Fibroblast of villous mesenchyme (primary cell): ENCODE measurements at regions not wholly inside any gene's neighbourhood (a gene's known extent, or its start where the extent isn't known, plus 50 kb on each side); places are given as distances from the start of the nearest gene placed in this dataset.
A peak's percentile ranks its signal among the peaks of the same experiment; 100 is the strongest.

Experiments used
- DNase-seq: peaks from one replicate; pipeline ENCODE4 v3.0.0-alpha.2; 2010; ENCODE audit warnings: low read depth
- H3K4me3 ChIP-seq: 2 replicates; pipeline ENCODE4 v1.5.1; 2011; ENCODE audit warnings: low read depth, mild to moderate bottlenecking, low read length
- TF ChIP-seq, protein P1 (sequence below): IDR thresholded peaks from 2 replicates; pipeline ENCODE4 v1.5.1; 2012; ENCODE audit warnings: low read depth, mild to moderate bottlenecking, low read length; ENCODE audit not compliant: insufficient read depth

GRCh38 chr12:114888448-114888847 lies 204.5 kb upstream of the TBX3 start:
- TF ChIP-seq, protein P1, sequence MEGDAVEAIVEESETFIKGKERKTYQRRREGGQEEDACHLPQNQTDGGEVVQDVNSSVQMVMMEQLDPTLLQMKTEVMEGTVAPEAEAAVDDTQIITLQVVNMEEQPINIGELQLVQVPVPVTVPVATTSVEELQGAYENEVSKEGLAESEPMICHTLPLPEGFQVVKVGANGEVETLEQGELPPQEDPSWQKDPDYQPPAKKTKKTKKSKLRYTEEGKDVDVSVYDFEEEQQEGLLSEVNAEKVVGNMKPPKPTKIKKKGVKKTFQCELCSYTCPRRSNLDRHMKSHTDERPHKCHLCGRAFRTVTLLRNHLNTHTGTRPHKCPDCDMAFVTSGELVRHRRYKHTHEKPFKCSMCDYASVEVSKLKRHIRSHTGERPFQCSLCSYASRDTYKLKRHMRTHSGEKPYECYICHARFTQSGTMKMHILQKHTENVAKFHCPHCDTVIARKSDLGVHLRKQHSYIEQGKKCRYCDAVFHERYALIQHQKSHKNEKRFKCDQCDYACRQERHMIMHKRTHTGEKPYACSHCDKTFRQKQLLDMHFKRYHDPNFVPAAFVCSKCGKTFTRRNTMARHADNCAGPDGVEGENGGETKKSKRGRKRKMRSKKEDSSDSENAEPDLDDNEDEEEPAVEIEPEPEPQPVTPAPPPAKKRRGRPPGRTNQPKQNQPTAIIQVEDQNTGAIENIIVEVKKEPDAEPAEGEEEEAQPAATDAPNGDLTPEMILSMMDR: no peak
- peak; percentile 22 for DNase-seq
- H3K4me3 ChIP-seq: no peak overlapping the region

DNA sequence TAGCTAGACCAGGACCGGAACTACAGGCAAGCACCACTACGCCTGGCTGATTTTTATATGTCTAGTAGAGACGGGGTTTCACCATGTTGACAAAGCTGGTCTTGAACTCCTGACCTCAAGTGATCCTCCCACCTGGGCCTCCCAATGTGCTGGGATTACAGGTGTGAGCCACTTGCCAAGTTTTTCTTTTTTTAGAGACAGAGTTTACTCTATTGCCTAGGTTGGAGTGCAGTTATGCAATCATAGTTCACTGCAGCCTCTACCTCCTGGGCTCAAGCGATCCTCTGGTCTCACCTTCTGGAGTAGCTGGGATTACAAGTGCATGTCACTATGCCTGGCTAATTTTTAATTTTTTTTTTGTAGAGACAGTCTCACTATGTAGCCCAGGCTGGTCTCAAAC lies 201.5 kb upstream of the TBX3 start:
- H3K4me3 ChIP-seq: no peak overlapping the region
- DNase-seq: no peak
- TF ChIP-seq, protein P1: no peak

DNA sequence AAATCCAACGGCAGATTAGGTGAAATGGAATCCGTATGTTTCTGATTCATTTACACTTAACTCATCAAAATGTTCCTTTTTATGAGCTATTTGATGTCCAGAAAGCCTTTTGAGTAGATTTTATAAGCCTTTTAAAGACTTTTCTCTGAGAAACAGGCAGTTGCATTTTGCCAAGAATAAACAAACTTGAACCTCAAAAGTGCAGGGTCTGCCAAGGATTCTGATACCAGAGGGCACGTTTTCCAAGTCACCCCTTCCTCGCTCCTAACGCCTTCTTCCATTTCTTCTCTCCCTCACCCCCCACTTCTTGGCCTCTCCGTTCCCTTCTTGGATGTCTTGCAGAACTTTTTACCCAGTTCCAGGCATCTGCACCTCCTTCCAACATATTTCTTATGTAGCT lies 200.6 kb upstream of the TBX3 start:
- no peak overlapping the region for H3K4me3 ChIP-seq
- peak; percentile 34 for DNase-seq
- TF ChIP-seq, protein P1: no peak

DNA sequence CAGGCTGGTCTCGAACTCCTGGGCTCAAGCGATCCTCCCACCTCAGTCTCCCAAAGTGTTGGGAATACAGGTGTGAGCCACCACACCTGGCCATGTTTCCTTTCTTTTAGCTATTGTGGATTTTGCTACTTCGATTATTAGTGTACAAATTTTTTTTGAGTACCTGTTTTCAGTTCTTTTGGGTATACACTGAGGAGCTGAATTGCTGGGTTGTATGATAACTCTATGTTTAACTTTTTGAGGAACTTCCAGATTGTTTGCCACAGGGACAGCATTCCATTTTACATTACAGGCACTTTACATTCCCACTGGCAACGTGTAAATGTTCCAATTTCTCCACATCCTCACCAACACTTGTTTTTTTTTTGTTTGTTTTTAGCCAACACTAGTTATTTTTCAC lies 198.1 kb upstream of the TBX3 start:
- H3K4me3 ChIP-seq: no peak overlapping the region
- DNase-seq: no peak
- TF ChIP-seq, protein P1: no peak

DNA sequence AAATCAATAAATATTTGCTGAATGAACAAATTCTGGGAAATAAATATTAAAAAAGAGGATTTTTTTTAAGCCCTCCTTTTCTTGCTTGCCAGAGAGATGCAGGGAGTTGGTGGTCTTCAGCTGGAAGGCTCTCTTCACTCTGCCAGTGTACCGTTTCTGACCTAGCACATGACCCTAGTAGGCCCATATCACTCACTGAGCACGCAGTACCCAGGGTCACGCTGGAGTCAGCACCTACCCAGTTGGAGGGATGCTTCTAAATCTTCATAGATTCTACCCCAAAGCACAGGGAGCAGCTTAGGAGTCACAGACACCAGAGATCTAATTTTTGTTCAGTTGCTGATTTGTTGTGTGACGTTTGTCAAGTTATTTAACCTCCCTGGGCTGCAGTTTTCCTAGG lies 195.4 kb upstream of the TBX3 start:
- TF ChIP-seq, protein P1: no peak
- H3K4me3 ChIP-seq: no peak overlapping the region
- no peak for DNase-seq

DNA sequence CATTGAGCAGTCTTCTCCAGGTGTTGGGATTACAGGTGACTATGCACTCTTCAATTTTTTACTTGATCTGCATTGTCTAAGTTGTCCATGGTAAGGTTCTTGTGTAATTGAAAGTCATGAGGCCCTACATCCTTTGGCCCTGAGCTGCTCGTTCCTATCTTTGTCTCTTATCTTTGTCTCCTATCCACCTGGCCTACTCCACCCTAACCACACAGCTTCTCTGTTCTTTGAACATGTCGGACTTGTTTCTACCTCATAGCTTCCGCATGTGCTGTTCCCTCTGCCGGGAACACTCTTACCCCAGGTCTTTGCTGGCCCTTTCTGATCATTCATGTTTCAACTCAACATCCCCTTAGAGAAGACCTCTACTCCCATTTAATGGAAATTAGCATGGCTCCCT lies 194.8 kb upstream of the TBX3 start:
- no peak overlapping the region for H3K4me3 ChIP-seq
- no peak for DNase-seq
- TF ChIP-seq, protein P1: no peak

DNA sequence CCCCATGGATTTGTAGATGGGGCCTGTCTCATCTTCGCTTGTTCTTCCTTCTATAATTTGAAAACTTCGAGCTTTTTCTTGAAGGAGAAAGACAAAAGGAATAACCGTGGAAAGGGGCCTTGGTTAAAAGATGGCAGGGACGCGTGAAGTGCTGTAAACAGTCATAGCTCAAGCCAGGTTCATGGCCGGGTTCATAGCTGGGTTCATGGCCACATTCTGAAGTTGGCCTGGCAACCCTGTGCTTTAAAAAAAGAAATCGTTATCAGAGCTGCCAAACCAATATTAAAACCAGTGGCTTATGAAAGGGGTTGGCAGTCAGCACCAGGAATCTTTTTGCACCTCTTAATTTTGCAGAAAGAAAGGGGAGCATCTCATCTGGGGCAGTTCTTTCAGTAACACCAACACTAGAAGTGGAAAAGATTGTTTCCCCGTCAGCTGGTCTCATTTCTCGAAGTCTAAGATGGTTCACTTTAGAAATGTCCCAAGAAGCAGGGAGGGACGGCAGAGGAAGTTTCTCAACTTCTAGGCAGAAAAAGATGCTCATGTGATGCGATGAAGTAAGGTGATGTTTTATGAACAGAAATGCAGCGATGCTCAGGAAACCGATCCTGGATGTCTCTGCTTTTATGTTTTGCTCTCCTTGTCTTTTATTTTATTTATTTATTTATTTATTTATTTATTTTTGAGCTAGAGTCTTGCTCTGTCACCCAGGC lies 193.1 kb upstream of the TBX3 start:
- TF ChIP-seq, protein P1: no peak
- DNase-seq: no peak
- no peak overlapping the region for H3K4me3 ChIP-seq
